CD4-positive, alpha-beta T cell treated with Interleukin-2 at 100 ng/mL for 4 hours (primary cell): ENCODE measurements at regions not wholly inside any gene's neighbourhood (a gene's known extent, or its start where the extent isn't known, plus 50 kb on each side); places are given as distances from the start of the nearest gene placed in this dataset.

Source experiments
- DNase-seq: peaks from one replicate; pipeline ENCODE4 v3.0.0-alpha.2; 2020; ENCODE audit warnings: low spot score

DNA sequence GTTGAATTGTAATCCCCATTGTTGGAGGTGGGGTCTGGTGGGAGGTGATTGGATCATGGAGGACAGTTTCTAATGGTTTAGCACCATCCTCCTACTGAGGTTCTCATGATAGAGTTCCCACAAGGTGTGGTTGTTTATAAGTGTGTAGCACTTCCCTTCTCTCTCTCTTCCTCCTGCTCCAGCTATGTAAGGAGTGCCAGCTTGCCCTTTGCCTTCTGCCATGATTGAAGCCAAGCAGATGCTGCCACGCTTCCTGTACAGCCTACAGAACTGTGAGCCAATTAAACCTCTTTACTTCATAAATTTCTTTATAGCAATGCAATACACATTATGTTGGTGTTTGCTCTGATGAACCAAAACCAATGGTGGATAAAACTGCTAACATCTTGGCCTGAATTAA lies 238.2 kb downstream of the EFNB2 start:
- DNase-seq, result no peak

DNA sequence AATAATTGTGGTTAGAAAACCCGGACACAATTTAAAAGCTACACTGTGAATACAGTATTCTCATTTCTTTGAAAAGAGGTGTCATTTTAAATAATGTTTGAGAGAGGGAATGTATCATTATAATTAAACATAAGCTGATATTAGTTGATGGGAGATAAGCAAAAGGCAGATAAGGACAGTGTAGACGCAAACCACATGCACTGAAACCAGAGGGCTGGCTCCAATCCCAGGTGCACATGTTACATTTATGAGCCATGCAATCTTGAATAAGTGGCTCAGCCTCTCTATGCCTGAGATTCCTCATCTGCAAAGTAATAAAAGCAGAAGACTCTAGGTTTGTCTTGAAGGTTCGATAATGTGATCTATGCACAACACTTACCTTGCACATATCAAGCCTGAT lies 238.7 kb downstream of the EFNB2 start:
- DNase-seq, result no peak

DNA sequence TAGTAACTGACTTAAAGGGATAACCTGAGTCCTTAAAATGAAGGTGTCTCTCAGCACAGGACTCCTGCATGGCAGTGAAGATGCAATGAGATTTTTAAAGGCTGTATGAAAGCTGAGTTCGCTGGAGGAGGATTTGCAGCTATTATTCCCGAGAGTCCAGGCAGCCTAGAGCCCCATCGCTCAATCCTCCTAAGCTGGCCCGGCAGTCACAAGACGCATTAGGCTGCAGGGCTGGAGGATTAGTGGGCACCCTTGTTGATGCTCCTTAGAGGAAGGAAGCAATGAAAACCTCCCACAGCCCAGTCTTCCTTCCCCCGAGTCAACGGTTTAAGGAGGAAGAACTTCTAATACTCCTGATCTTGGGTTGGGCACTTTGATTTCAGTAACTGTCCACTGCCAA lies 239.5 kb downstream of the EFNB2 start:
- no peak for DNase-seq

DNA sequence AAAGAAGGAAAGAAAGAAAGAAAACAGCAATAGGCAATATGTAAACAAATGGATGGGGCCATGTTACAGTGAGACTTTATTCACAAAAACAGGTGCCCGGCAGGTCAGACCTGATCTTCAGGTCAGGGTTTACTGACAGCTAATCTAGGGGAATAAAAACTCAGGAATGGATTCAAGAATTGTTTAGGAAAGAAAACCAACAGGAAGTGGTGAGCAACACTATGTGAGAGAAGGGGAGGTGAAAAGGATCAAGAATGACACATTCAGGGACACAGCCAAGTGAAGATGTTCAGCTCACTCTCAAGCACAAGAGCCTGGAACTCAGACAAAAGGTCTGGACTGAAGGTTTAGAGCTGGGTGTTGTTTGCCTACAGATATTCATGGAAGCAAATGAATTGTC lies 244.5 kb downstream of the EFNB2 start:
- no peak for DNase-seq

DNA sequence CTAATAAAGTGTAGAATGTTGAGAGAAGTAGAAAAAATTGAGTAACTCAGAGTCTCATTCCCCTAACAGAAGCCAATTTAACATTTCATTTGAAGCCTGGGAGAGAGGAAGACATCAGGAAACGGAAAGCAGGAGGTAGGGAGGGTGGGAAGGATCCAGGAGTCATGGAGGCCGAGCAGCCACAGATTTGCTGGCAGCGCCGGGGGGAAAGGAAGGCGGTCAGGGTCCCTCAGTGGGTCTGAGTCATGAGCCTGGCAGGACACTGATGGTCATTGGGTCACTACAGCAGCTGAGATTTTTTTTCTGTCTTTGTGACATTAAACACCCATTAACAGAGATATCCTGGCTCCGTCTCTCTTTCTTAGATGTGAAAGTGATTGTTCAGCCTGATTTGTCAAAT lies 248.1 kb downstream of the EFNB2 start:
- DNase-seq, result no peak

DNA sequence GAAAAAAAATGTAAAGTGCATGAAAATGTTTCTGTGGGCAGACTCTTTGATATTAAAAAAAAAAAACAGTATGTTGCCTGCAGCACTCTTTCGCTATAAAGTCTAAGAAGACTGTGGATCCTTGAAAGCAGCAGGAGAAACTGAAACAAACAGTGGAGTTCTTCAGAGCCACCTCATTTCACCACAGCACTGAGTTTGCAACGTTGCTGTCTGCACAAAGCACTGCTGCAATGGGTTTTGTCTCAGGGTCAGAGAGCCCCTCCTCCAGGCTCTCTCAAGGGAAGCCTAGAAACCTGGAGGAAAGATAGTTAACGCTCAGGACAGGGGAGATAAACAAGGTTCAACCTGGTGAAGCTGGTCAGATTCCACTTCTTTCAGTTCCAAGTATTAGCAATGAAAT lies 248.7 kb downstream of the EFNB2 start:
- DNase-seq, result no peak

DNA sequence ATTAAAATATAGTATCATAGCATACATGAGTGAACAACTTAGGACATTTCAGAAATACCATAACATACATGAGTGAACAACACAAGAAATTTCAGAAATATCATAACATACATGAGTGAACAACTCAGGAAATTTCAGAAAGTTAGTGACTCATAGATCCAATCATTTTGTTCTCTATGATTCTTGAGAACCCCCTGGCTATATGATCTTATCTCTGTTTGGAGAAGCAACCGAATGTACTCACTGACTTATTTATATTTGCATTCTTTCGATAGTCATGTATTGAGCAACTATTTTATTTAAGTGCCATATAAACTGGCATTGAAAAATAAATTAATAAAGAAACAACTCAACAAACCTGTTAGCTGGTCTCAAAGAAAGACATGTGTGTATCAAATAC lies 251.1 kb downstream of the EFNB2 start:
- DNase-seq, result no peak

DNA sequence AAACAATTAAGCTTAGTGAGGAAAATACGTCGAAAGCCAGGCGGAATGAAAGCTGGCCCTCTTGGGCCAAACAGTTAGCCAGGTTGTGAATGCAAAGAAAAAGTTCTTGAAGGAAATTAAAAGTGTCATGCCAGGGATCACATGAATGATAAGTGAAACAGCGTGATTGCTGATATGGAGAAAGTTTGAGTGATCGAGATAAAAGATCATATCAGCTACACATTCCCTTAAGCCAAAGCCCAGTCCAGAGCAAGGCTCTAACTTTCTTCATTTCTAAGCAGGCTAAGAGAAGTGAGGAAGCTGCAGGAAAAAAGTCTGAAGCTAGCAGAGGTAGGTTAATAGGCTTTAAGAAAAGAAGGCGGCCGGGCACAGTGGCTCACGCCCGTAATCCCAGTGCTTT lies 254.0 kb downstream of the EFNB2 start:
- DNase-seq, result no peak

DNA sequence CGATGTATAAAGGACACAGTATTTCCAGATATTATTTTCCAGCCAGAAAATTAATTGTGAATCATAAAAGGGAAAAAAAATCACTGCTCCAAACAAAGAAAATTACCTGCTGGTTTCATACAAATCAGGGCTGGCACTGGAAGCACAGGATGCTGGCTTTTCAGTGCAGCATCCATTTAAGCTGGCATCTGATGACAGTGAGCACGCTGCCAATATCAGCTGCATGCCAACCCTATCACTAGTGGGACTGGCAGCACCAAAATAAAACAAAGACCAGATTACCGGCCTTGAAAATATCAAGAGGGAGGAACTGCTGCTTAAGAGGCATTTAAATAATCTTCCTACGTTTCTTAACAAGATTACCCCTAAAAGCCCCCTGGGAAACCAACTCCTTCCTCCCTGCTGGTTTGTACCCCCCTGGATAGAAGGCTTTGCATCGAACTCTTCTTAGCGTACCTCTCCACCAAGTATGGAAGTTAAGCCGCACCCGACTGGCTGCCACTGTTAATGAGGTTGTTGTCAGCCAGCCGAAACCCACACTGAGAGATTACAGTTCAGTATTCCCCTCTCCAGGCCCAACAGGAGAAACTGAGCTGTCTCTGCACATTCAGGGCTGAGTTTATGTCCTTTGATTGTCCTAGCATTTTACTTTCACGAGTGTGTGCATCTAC lies 257.8 kb downstream of the EFNB2 start:
- no peak for DNase-seq

DNA sequence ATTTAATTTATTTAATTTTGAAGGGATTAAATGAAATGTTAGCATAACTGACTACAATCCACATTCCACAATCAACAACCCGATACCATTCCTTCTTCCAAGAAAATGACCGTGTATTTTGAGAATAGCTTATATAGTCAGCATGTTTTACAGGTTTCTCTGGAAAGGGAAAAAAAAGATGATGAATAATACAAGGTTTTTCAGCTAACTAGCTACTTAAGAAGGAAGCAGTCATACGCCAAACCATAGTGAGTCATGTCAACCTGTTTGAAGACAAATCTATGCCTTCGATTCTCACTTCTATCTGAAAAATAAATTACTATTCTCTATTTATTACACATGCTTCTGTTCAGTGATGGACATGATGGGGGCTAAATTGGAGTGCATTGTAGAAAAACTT lies 258.6 kb downstream of the EFNB2 start:
- DNase-seq, result no peak

DNA sequence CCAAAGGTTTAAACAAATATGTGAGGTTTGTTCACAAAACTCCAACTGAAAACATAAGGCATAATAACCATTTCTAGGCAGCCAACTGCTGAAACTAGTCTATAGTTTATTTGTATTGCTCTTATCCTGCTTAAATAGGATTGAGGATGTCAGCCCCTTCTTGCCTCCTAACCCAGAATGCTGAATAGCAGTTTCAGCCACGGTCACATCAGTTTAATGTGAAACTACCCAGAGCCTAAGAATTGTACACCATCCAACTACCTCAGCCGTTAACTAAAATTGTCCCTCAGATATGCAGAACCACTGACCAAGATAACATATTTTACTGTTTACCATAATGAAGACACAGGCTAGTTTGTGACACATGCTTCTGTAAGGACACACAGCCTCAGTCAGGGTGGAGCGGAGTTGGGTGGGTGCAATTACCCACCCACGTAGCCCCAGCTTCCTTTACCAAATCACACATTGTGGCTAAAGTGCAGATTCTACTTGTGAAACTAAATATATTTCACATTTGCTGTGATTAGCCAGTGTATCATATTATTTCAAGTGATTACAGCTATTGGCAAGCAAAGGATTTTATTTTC lies 259.9 kb downstream of the EFNB2 start:
- no peak for DNase-seq

DNA sequence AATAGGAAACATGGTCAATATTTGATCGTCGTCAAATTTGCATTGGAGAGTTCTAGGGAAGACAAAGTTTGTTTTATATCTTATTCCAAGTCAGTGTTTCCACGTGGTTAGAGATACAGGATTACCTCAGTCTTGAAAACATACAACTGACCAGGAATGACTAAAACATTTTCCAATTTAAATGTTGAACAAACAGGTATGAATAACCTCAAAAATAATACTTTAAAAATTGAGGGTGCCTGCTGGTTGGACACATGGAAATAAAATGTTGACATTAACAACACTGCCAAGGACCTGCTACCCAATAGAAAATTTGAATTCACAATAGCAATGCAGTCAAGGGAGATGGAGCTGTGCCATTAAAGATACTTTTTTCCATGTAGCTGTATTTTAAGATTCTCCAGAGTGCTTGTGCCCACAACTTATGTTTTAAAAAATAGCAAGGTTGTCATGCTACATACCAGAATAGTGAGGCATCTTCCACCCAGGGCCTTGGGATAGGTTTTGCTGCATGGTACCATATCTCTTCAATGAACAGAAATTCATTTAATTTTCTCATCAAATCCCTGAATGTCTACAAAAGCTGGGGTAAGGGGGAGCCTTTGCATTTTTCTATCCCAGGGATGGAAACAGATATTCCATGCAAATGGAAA lies 260.8 kb downstream of the EFNB2 start:
- DNase-seq, result no peak

DNA sequence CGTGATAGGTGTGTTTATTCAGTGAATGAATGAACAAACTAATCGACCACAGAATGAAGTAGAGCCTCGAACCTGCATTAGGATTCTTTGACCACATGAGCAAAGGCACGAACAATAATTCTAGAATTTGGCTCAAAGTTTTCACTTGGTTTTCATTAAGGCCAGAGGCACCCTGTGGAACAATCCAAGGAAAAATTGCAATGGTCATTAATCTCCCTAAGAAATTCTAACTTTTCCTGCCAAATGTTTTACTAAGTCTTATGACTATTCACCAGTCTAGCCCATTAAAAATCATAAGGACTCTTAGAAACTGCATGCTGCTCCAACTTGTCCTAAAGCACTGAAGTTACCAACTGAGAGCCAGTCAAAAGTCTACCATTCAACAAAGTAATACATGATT lies 271.7 kb downstream of the EFNB2 start:
- DNase-seq, result no peak

DNA sequence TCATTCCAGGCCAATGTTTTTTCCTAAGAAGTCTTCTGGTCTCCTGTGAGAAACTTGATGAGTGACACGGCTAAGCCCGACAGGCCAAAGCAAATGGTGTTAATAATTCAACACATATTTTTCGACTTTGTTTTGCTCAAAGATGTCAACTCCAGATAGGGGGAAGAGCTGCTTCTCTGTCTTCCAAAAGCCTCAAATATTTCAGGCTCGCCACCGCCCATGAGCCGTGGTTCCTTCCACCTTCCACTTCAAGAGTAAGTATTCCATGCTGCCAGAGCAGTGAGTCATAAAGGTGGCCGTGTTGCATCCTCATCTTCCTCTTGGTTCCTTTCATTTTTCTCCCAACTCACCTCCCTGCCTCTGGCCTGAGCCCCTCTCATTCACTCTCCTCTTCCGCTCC lies 272.6 kb downstream of the EFNB2 start:
- DNase-seq, result no peak

DNA sequence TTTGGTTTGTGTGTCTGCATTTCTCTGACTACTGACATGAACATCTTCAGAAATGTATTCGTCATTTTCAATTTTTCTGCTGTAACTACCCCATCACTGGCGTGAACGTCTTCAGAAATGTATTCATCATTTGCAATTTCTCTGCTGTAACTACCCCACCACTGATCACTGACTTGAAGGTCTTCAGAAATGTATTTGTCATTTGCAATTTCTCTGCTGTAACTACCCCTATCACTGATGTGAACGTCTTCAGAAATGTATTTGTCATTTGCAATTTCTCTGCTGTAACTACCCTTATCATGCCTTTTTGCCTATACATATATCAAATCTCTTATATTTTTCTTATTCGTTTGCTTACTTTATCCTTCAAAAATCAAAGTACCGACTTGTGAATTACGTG lies 274.0 kb downstream of the EFNB2 start:
- DNase-seq, result no peak

DNA sequence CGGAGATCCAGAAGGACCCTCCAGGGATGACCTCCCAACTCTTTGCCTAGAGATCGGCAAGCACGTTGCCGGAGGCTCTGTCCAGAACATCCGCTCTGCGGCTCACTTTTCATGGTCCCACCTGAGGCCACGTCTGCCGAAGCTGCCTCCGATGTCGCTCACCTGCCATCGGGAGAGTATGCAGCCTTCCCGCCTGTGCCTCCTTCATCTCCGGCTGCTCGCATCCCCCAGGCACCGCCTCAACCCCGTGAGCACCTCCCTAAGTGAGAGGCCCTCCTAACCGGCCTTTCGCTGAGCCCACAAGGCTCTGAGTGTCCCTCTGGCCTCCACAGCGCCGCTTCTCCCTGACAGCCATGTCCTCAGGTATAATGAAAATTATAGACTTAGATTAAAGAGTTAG lies 275.1 kb downstream of the EFNB2 start:
- no peak for DNase-seq

DNA sequence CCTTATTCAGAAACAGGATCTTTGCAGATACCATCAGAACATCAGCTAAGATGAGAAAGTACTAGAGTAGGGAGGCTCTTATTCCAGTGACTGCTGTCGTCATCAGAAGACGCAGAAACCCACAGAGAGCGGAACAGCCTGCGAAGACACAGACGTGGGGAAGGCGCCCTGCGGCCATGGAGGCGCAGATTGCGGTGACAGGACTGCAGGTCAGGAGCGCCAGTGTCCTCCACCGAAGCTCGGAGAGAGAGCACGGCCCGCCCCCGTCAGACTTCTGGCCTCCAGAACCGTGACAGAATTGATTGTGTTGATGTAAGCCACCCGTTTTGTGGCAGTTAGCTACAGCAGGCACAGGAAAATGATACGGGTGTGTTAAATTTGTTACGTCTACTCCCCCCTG lies 275.5 kb downstream of the EFNB2 start:
- no peak for DNase-seq

DNA sequence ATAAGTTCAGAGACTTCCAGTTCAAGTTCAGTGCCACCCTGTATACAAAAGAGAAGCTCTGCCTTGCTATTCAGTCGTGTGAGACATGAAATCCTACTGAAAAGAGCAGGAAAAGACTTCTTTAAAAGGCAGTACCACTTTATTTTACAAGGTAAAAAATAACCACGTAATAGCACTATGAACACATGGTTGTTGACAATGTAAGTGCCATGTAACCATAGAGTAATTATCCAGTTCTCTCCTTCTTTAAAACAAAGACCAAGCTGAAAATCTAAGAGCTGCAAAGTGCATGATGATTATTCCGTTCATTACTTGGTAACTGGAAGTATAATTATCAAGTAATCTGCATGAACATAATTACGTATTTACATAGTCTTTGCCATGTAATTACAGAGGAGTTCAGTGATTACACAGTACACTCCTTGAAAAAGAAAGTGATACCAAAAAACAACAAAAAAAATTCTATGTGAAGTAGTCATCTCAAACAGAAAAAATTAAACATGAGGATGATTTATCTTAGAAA lies 288.7 kb downstream of the EFNB2 start:
- DNase-seq, result no peak

DNA sequence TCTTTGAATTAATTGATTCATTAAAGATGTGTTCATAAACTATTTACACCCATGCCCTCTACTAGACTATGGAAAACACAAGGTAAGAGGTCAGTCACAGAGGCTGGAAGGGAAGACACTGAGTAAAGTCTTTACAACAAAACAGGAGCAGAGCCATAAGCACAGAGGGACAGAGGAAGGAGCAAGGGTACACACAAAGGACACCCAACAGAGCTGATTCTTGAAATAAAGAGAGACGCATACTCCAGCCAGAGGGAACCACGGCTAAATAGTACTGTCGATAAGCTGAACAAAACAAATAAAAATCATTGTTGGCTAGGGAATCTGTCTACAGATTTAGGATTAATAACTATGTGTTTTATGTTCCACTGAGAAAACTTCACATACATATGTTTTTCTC lies 289.2 kb downstream of the EFNB2 start:
- no peak for DNase-seq

DNA sequence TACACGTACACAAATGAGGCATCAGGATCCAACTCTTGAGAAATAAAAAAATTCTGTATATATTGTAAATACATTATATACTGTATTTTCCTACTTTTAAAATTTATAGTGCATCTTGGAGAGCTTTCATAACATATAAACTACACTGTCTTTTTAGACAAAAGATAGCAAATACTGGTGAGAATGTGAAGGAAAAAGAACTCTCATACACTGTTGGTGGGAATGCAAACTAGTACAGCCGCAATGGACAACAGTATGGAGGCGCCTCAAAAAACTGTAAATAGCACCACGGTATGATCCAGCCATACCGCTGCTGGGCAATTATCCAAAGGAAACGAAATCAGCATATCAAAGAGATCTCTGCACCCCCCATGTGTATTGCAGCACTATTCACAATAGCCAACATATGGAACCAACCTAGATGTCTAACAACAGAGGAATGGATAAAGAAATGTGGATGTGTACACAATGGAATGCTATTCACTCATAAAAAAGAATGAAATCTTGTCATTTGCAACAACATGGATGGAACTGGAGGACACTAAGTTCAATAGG lies 292.4 kb downstream of the EFNB2 start:
- no peak for DNase-seq

DNA sequence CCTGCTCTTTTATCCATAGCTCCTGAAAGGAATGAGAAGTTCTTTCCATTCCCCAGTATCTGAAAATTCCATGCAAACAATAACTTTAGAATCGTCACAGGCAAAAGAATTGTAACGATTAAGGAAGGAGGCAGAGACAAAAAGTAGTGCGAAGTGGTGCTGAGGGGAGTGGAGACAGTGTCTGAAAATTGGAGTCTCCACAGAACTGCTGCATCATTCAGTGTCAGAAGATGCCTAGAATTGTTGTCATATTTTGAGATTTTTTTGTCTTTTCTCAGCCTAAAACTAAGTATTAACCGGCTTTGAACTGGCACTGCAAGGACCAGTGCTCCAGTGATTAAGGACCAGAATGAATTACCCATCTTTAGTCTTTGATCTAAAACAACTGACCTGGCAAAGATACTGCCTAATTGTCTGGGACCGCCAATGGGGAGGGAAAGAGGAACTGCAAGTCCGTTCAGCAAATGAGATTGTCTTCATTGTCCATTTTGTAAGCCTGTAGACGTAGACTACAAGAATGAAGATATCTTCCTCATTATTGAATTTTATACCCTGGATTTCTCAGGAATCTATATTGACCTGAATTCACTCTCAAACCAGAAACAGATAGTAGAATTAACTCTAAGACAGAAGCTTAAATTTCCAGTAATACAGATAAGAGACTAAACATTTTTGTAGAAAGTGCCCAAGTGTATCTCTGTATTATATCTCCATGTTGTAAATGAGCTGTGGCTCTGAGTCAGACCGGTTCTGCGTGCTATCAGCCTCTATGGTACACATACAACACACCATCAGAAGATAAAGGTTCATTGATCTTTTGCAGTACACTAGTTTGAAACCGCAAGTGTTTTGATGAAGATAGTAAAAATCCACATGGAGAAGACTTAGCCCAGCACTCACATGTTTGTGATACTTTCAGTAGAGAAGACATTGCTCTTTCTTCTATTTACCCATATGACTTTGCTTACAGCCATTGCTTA lies 293.2 kb downstream of the EFNB2 start:
- no peak for DNase-seq

DNA sequence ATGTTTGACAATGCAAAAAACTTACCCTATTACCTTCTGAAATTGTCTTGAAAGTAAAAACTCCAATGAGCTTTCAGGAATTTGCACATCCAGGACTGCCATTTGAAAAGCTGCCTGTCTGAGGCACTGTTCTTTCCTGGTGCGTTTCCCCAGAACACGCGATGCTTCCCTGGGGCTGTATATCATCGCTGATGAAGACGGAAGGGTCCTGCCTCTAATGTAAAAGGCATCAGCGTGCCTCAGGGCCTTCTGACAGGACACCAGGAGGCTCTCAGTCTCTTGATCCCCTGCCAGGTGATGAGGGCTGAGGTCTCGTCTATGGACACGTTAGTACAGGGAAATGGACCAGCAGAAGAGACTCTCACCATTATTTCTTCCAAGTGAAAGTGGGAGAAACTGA lies 296.8 kb downstream of the EFNB2 start:
- no peak for DNase-seq
